ENCODE measurements at regions not wholly inside any gene's neighbourhood (a gene's known extent, or its start where the extent isn't known, plus 50 kb on each side); places are given as distances from the start of the nearest gene placed in this dataset.

GRCh38 chr2:239756031-239756789 is 268.9 kb downstream of the NDUFA10 start:
- no peaks in the 10 kb centered on the region for H3K4me1 Mint-ChIP-seq (ENCODE audit: low read depth)
- peaks cover 57% of the 10 kb centered on the region for H3K9me3 Mint-ChIP-seq
- no peak overlapping the region for H3K27ac Mint-ChIP-seq
- no peak for DNase-seq
- H3K27me3 Mint-ChIP-seq (ENCODE audit: insufficient read depth): peaks cover 8% of the 10 kb centered on the region; the same call in 1 of the 2 replicates
- no peak for TF ChIP-seq CTCF (IDR thresholded peaks at IDR 0.05)
- peaks cover 6% of the 10 kb centered on the region; the same call in 1 of the 2 replicates for H3K36me3 Mint-ChIP-seq (ENCODE audit: low read depth)
- no peak overlapping the region for H3K4me3 Mint-ChIP-seq

- Mint-ChIP-seq H3K4me3 (no peak overlapping the region), H3K4me1 (ENCODE audit: low read depth) (no peaks in the 10 kb centered on the region), H3K36me3 (ENCODE audit: low read depth) (peaks cover 6% of the 10 kb centered on the region; the same call in 1 of the 2 replicates), H3K9me3 (peaks cover 57% of the 10 kb centered on the region), H3K27me3 (ENCODE audit: insufficient read depth) (peaks cover 2% of the 10 kb centered on the region; the same call in 1 of the 2 replicates), H3K27ac (no peak overlapping the region)
- no peak for DNase-seq
- TF ChIP-seq CTCF (IDR thresholded peaks at IDR 0.05): no peak
Measured at GRCh38 chr2:239753401-239753837, 271.7 kb downstream of the NDUFA10 start.

GRCh38 chr2:239752951-239753350 is 272.2 kb downstream of the NDUFA10 start:
- Mint-ChIP-seq H3K9me3 (peaks cover 57% of the 10 kb centered on the region), H3K36me3 (ENCODE audit: low read depth) (peaks cover 8% of the 10 kb centered on the region; the same call in 1 of the 2 replicates), H3K27me3 (ENCODE audit: insufficient read depth) (peaks cover 2% of the 10 kb centered on the region; the same call in 1 of the 2 replicates), H3K4me1 (ENCODE audit: low read depth) (no peaks in the 10 kb centered on the region), H3K4me3 (no peak overlapping the region), H3K27ac (no peak overlapping the region)
- TF ChIP-seq CTCF (IDR thresholded peaks at IDR 0.05): no peak
- DNase-seq: no peak

GRCh38 chr2:239751679-239752355 is 273.3 kb downstream of the NDUFA10 start:
- no peak for DNase-seq
- TF ChIP-seq CTCF (IDR thresholded peaks at IDR 0.05): no peak
- Mint-ChIP-seq H3K4me3 (no peak overlapping the region), H3K27ac (no peak overlapping the region), H3K36me3 (ENCODE audit: low read depth) (peaks cover 11% of the 10 kb centered on the region; the same call in 1 of the 2 replicates), H3K27me3 (ENCODE audit: insufficient read depth) (peaks cover 2% of the 10 kb centered on the region; the same call in 1 of the 2 replicates), H3K9me3 (peaks cover 57% of the 10 kb centered on the region), H3K4me1 (ENCODE audit: low read depth) (no peaks in the 10 kb centered on the region)

- Mint-ChIP-seq H3K4me1 (ENCODE audit: low read depth) (no peaks in the 10 kb centered on the region), H3K27me3 (ENCODE audit: insufficient read depth) (no peaks in the 10 kb centered on the region), H3K36me3 (ENCODE audit: low read depth) (peaks cover 11% of the 10 kb centered on the region; the same call in 1 of the 2 replicates), H3K27ac (no peak overlapping the region), H3K9me3 (peaks cover 59% of the 10 kb centered on the region), H3K4me3 (no peak overlapping the region)
- no peak for DNase-seq
- TF ChIP-seq CTCF (IDR thresholded peaks at IDR 0.05): no peak
Measured at GRCh38 chr2:239750929-239751678, 274.0 kb downstream of the NDUFA10 start.

Measured in HFFc6 (cell line).